B cell (primary cell): ENCODE measurements at regions not wholly inside any gene's neighbourhood (a gene's known extent, or its start where the extent isn't known, plus 50 kb on each side); places are given as distances from the start of the nearest gene placed in this dataset.

ENCODE experiments used
- ATAC-seq: fragments of 200-7000 bp; cut with Tn5 transposase; one replicate; pipeline ENCODE4 v1.10.0; 2021; ENCODE audit warnings: low read depth, mild to moderate bottlenecking, moderate number of reproducible peaks, moderate library complexity
- CTCF ChIA-PET: fragments of 350-600 bp; sonication (Branson Sonifier 250); formaldehyde crosslinking; loops from one replicate; lab custom pipeline; 2021; ENCODE audit warnings: antibody characterized with exemption, inconsistent platforms; lab: Charles Lee
- POLR2A ChIA-PET: fragments of 350-600 bp; sonication (Branson Sonifier 250); formaldehyde crosslinking; loops from one replicate; lab custom pipeline; 2021; ENCODE audit warnings: antibody characterized with exemption; lab: Charles Lee
- DNase-seq: peaks from one replicate; pipeline ENCODE4 v3.0.0; 2013
- H2AFZ ChIP-seq: 2 replicates; pipeline ENCODE4 v1.6.1; 2012; ENCODE audit warnings: mild to moderate bottlenecking, low read depth, low read length; ENCODE audit not compliant: insufficient read depth, poor library complexity, severe bottlenecking
- H3K27ac ChIP-seq, 2 donors: 1 replicate in 1 of 2; 2 replicates in 1 of 2; pipeline ENCODE4 v1.5.1; 2012 to 2013; ENCODE audit warnings: low read length in 2 of 2, mild to moderate bottlenecking in 2 of 2, moderate library complexity in 1 of 2
- H3K27me3 ChIP-seq, 4 experiments: fragments of 200-600 bp in 1 of 4; sonication (generic) in 1 of 4; replicated peaks in 1 of 4; 1 replicate in 2 of 4; 2 replicates in 2 of 4; pipeline versions ENCODE4 v1.6.1 to v1.7.0; 2013 to 2016; ENCODE audit warnings: low read length in 3 of 4, mild to moderate bottlenecking in 2 of 4, mixed read lengths in 1 of 4, moderate library complexity in 1 of 4; ENCODE audit not compliant: insufficient read depth in 4 of 4, control insufficient read depth in 3 of 4; ENCODE audit errors: control extremely low read depth in 1 of 4
- H3K36me3 ChIP-seq, 2 experiments: replicated peaks in 1 of 2; 1 replicate in 1 of 2; 2 replicates in 1 of 2; pipeline versions ENCODE4 v1.6.1 to v1.7.1; 2013; ENCODE audit warnings: low read length in 1 of 2; ENCODE audit not compliant: insufficient read depth in 2 of 2, control insufficient read depth in 1 of 2; ENCODE audit errors: control extremely low read depth in 1 of 2, extremely low read depth in 1 of 2
- H3K4me1 ChIP-seq, 2 donors: fragments of 200-600 bp in 1 of 2; sonication (generic) in 1 of 2; 1 replicate in 1 of 2; 2 replicates in 1 of 2; pipeline versions ENCODE4 v1.5.1 to v1.6.1; 2013 to 2017; ENCODE audit warnings: low read length in 2 of 2; ENCODE audit not compliant: control insufficient read depth in 2 of 2, insufficient read depth in 2 of 2
- H3K4me2 ChIP-seq: replicated peaks from 2 replicates; pipeline ENCODE3; 2012; ENCODE audit warnings: mild to moderate bottlenecking, low read depth, low read length; ENCODE audit not compliant: poor library complexity, severe bottlenecking
- H3K4me3 ChIP-seq, 5 experiments: fragments of 200-600 bp in 1 of 5; sonication (generic) in 1 of 5; 1 replicate in 3 of 5; 2 replicates in 2 of 5; pipeline versions ENCODE4 v1.5.1 to v1.7.0; 2011 to 2016; ENCODE audit warnings: low read length in 4 of 5, mild to moderate bottlenecking in 4 of 5, low read depth in 2 of 5, control low read depth in 1 of 5, moderate library complexity in 1 of 5; ENCODE audit not compliant: insufficient read depth in 1 of 5; ENCODE audit errors: control extremely low read depth in 1 of 5, extremely low read depth in 1 of 5
- H3K79me2 ChIP-seq: fragments of 200-600 bp; sonication (generic); one replicate; pipeline ENCODE4 v1.6.0; 2016; ENCODE audit warnings: low read length; ENCODE audit not compliant: control insufficient read depth, insufficient read depth
- H3K9ac ChIP-seq: fragments of 200-600 bp; sonication (generic); 2 replicates; pipeline ENCODE4 v1.6.1; 2017; ENCODE audit warnings: mild to moderate bottlenecking, low read length, moderate library complexity
- H3K9me3 ChIP-seq, 3 donors: one replicate each; pipeline versions ENCODE4 v1.6.1 to v1.7.1; 2013; ENCODE audit warnings: low read length in 2 of 3; ENCODE audit not compliant: control insufficient read depth in 2 of 3, insufficient read depth in 1 of 3; ENCODE audit errors: control extremely low read depth in 1 of 3
- H4K20me1 ChIP-seq: 2 replicates; pipeline ENCODE4 v1.6.0; 2012; ENCODE audit warnings: mild to moderate bottlenecking, low read length; ENCODE audit not compliant: insufficient read depth, control insufficient read depth, poor library complexity, severe bottlenecking
- H3K27ac Mint-ChIP-seq: one replicate; pipeline ENCODE4 v1.8.0; 2021; ENCODE audit warnings: mixed read lengths
- H3K27me3 Mint-ChIP-seq: one replicate; pipeline ENCODE4 v1.8.0; 2021; ENCODE audit warnings: mixed read lengths
- H3K4me1 Mint-ChIP-seq: one replicate; pipeline ENCODE4 v1.8.0; 2021; ENCODE audit warnings: mixed read lengths
- H3K4me3 Mint-ChIP-seq: one replicate; pipeline ENCODE4 v1.8.0; 2021; ENCODE audit warnings: mixed read lengths
- H3K9me3 Mint-ChIP-seq: one replicate; pipeline ENCODE4 v1.8.0; 2022; ENCODE audit warnings: mixed read lengths; ENCODE audit not compliant: insufficient read depth
- CTCF ChIP-seq: fragments of 200-600 bp; IDR thresholded peaks from one replicate; pipeline ENCODE4 v1.8.0; 2022; ENCODE audit warnings: antibody characterized with exemption, mild to moderate bottlenecking
- EZH2 ChIP-seq: IDR thresholded peaks from 2 replicates; pipeline ENCODE4 v1.6.1; 2012; ENCODE audit warnings: borderline replicate concordance, low read depth, mild to moderate bottlenecking, moderate library complexity, low read length; ENCODE audit not compliant: insufficient read depth, poor library complexity, severe bottlenecking
- WGBS: methylation state at CpG from one replicate; pipeline ENCODE4 v1.1.5; 2013; ENCODE audit warnings: missing lambda C conversion rate; ENCODE audit not compliant: insufficient coverage; 5-methylcytosine and 5-hydroxymethylcytosine counted together
- intact Hi-C: fragments of 100-400 bp; cut with micrococcal nuclease; formaldehyde crosslinking; loops from one replicate; pipeline ENCODE4 v1.10.0; 2022

- Histone ChIP-seq H3K27ac (no peak overlapping the region), H3K9ac (no peak overlapping the region), H3K79me2 (no peaks in the 10 kb centered on the region), H3K9me3 (no peaks in the 10 kb centered on the region), H4K20me1 (no peaks in the 10 kb centered on the region), H3K4me2 (no peak overlapping the region), H3K4me3 (no peak overlapping the region), H3K4me1 (no peaks in the 10 kb centered on the region), H2AFZ (no peak overlapping the region), H3K36me3 (no peaks in the 10 kb centered on the region), H3K27me3 (no peaks in the 10 kb centered on the region)
- TF ChIP-seq CTCF (no peak), EZH2 (no peak)
- Mint-ChIP-seq H3K27ac (no peak overlapping the region), H3K9me3 (no peaks in the 10 kb centered on the region), H3K4me3 (no peak overlapping the region), H3K4me1 (no peaks in the 10 kb centered on the region), H3K27me3 (no peaks in the 10 kb centered on the region)
- ATAC-seq, result no peak
- no CpG with 5 or more reads among the region's 1 CpG for WGBS
- intact Hi-C loops, result no loop called here
- DNase-seq, result no peak
- ChIA-PET POLR2A (no interaction called here), CTCF (no interaction called here)
Observed at GRCh38 chr13:103218253-103218652, 152.0 kb upstream of the SLC10A2 start.

GRCh38 chr13:103213152-103213551 lies 146.9 kb upstream of the SLC10A2 start:
- no peaks in the 10 kb centered on the region for H3K9me3 ChIP-seq
- H3K9me3 Mint-ChIP-seq, result no peaks in the 10 kb centered on the region
- TF ChIP-seq CTCF (no peak), EZH2 (no peak)
- DNase-seq (no peak), ATAC-seq (no peak)
- H3K27me3 Mint-ChIP-seq, result no peaks in the 10 kb centered on the region
- H3K4me3 Mint-ChIP-seq, result no peak overlapping the region
- H4K20me1 ChIP-seq, result no peaks in the 10 kb centered on the region
- no peaks in the 10 kb centered on the region for H3K36me3 ChIP-seq
- no peak overlapping the region for H3K27ac ChIP-seq
- ChIA-PET CTCF (no interaction called here), POLR2A (no interaction called here)
- no peaks in the 10 kb centered on the region for H3K27me3 ChIP-seq
- H3K4me1 Mint-ChIP-seq, result no peaks in the 10 kb centered on the region
- H3K9ac ChIP-seq, result no peak overlapping the region
- H3K27ac Mint-ChIP-seq, result no peak overlapping the region
- intact Hi-C loops, result no loop called here
- H3K4me3 ChIP-seq, result no peak overlapping the region
- H3K79me2 ChIP-seq, result no peaks in the 10 kb centered on the region
- WGBS, result 69% methylated on average over 5 of the region's 7 CpGs
- H2AFZ ChIP-seq, result no peak overlapping the region
- no peaks in the 10 kb centered on the region for H3K4me1 ChIP-seq
- H3K4me2 ChIP-seq, result no peak overlapping the region
